HAP-1 (cell line): ENCODE measurements at regions not wholly inside any gene's neighbourhood (a gene's known extent, or its start where the extent isn't known, plus 50 kb on each side); places are given as distances from the start of the nearest gene placed in this dataset.

Experiments used
- DNase-seq, 2 experiments: peaks; one replicate each; pipeline ENCODE4 v3.0.0-alpha.2; 2016 to 2020; ENCODE audit warnings: low spot score in 2 of 2
- H3K27me3 ChIP-seq: fragments of 250-450 bp; sonication (Bioruptor Pico); 2 replicates; pipeline ENCODE4 v1.5.1; 2020; ENCODE audit warnings: low read depth, mild to moderate bottlenecking, moderate library complexity
- H3K36me3 ChIP-seq: fragments of 250-450 bp; sonication (Bioruptor Pico); replicated peaks from 2 replicates; pipeline ENCODE4 v1.5.1; 2020; ENCODE audit warnings: mild to moderate bottlenecking
- H3K4me1 ChIP-seq: fragments of 250-450 bp; sonication (Bioruptor Pico); 2 replicates; pipeline ENCODE4 v1.5.1; 2020; ENCODE audit warnings: mild to moderate bottlenecking
- H3K4me3 ChIP-seq: fragments of 250-450 bp; sonication (Bioruptor Pico); 2 replicates; pipeline ENCODE4 v1.5.1; 2020; ENCODE audit warnings: mild to moderate bottlenecking, moderate library complexity
- H3K9me3 ChIP-seq: fragments of 250-450 bp; sonication (Bioruptor Pico); 2 replicates; pipeline ENCODE4 v1.5.1; 2020; ENCODE audit warnings: mild to moderate bottlenecking, moderate library complexity
- in situ Hi-C: fragments of 300-500 bp; cut with MboI; formaldehyde crosslinking; loops from 3 replicates; pipeline ENCODE4 v1.14.3; 2020; ENCODE audit warnings: low sequenced_read_pairs, inconsistent platforms, mixed read lengths

DNA sequence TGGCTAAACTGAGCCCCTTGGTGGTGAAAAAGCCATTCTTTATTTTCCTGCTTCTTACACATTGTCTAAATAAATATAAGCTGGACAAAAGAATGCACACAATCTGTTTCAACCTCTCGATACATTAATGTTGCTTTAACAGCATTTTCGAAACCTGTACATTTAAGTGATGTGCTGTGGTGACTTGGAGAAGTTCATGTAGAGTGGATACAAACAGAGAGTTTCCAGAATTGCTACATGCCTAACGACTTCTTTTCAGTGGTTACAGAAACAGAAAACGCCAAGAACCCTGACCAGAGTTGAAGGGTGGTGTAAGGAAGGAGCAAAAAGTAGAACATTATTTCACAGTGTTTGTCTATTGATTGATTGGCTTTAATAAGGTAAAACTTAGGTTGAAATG lies 500.9 kb downstream of the SLC16A7 start:
- Histone ChIP-seq H3K27me3 (no peaks in the 10 kb centered on the region), H3K36me3 (no peaks in the 10 kb centered on the region), H3K4me1 (no peaks in the 10 kb centered on the region), H3K9me3 (peaks cover 7% of the 10 kb centered on the region; the same call in 1 of the 2 replicates), H3K4me3 (no peak overlapping the region)
- in situ Hi-C loops = no loop called here
- no peak for DNase-seq

GRCh38 chr12:60100160-60100559 lies 504.3 kb downstream of the SLC16A7 start:
- in situ Hi-C loops = no loop called here
- Histone ChIP-seq H3K9me3 (peaks cover 7% of the 10 kb centered on the region; the same call in 1 of the 2 replicates), H3K4me3 (no peak overlapping the region), H3K36me3 (no peaks in the 10 kb centered on the region), H3K4me1 (no peaks in the 10 kb centered on the region), H3K27me3 (no peaks in the 10 kb centered on the region)
- DNase-seq = no peak

GRCh38 chr12:60100852-60101251 lies 505.0 kb downstream of the SLC16A7 start:
- H3K4me1 ChIP-seq = no peaks in the 10 kb centered on the region
- no peak overlapping the region for H3K4me3 ChIP-seq
- H3K36me3 ChIP-seq = no peaks in the 10 kb centered on the region
- peaks cover 7% of the 10 kb centered on the region; the same call in 1 of the 2 replicates for H3K9me3 ChIP-seq
- in situ Hi-C loops = no loop called here
- DNase-seq = no peak
- H3K27me3 ChIP-seq = no peaks in the 10 kb centered on the region

GRCh38 chr12:60101715-60102114 lies 505.9 kb downstream of the SLC16A7 start:
- H3K27me3 ChIP-seq = no peaks in the 10 kb centered on the region
- no peak for DNase-seq
- in situ Hi-C loops = no loop called here

GRCh38 chr12:60106214-60106613 lies 510.4 kb downstream of the SLC16A7 start:
- Histone ChIP-seq H3K4me3 (no peak overlapping the region), H3K36me3 (no peaks in the 10 kb centered on the region), H3K9me3 (no peaks in the 10 kb centered on the region), H3K4me1 (no peaks in the 10 kb centered on the region), H3K27me3 (no peaks in the 10 kb centered on the region)
- in situ Hi-C loops = no loop called here
- DNase-seq = no peak

More at GRCh38 chr12:60101715-60102114, 505.9 kb downstream of the SLC16A7 start:
- H3K4me3 ChIP-seq = no peak overlapping the region
- no peaks in the 10 kb centered on the region for H3K4me1 ChIP-seq
- peaks cover 7% of the 10 kb centered on the region; the same call in 1 of the 2 replicates for H3K9me3 ChIP-seq
- H3K36me3 ChIP-seq = no peaks in the 10 kb centered on the region

DNA sequence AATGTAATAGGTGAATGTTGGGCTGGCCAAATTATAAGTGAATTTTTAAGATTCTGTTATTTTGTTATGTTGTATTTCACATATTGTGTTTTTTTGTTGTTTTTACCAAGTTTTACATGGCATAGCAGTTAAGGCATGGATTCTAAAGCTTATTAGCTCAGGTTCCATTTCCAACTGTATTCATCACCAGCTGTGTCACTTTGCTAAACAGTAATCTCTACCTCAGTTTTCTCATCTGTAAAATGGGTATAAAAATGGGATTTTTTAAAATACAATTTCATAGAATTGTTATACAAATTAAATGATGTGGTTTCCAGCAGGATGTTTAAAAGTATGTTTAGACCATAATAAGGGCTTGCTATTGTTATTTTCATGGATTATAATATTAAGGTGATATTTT lies 512.2 kb downstream of the SLC16A7 start:
- in situ Hi-C loops = no loop called here
- DNase-seq = no peak

GRCh38 chr12:60112063-60112462 lies 516.2 kb downstream of the SLC16A7 start:
- no peak overlapping the region for H3K4me3 ChIP-seq
- no peak for DNase-seq
- in situ Hi-C loops = no loop called here
- H3K4me1 ChIP-seq = no peaks in the 10 kb centered on the region
- no peaks in the 10 kb centered on the region for H3K9me3 ChIP-seq
- H3K36me3 ChIP-seq = no peaks in the 10 kb centered on the region
- no peaks in the 10 kb centered on the region for H3K27me3 ChIP-seq

More for the DNA sequence above, 512.2 kb downstream of the SLC16A7 start:
- Histone ChIP-seq H3K4me1 (no peaks in the 10 kb centered on the region), H3K4me3 (no peak overlapping the region), H3K36me3 (no peaks in the 10 kb centered on the region), H3K27me3 (no peaks in the 10 kb centered on the region), H3K9me3 (no peaks in the 10 kb centered on the region)

DNA sequence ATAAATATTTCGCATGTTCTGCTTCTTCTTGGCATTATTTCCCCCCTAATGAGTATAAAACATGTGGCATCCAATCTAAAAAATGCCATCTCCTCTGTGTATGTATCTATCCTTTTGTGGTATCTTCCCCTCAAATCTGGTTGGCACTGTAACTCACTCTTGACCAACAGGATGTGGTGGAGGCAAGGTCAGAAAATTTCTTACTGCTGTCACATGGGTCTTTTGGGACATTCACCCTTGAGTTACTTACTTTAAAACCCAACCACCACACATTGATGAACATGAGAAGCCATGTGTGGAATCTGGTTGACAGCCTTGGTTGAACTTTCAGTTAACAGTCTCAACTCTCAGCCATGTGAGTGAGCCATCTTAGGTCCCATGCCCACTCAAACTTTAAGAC lies 516.9 kb downstream of the SLC16A7 start:
- no peaks in the 10 kb centered on the region for H3K4me1 ChIP-seq
- in situ Hi-C loops = no loop called here
- DNase-seq = no peak

GRCh38 chr12:60114169-60114568 lies 518.3 kb downstream of the SLC16A7 start:
- in situ Hi-C loops = no loop called here
- no peak for DNase-seq
- Histone ChIP-seq H3K27me3 (no peaks in the 10 kb centered on the region), H3K36me3 (no peaks in the 10 kb centered on the region), H3K4me1 (no peaks in the 10 kb centered on the region), H3K9me3 (no peaks in the 10 kb centered on the region), H3K4me3 (no peak overlapping the region)

More for the DNA sequence above, 516.9 kb downstream of the SLC16A7 start:
- no peaks in the 10 kb centered on the region for H3K9me3 ChIP-seq
- H3K36me3 ChIP-seq = no peaks in the 10 kb centered on the region
- no peak overlapping the region for H3K4me3 ChIP-seq
- H3K27me3 ChIP-seq = no peaks in the 10 kb centered on the region

- H3K4me1 ChIP-seq = peaks cover 14% of the 10 kb centered on the region
- H3K4me3 ChIP-seq = no peak overlapping the region
- no peaks in the 10 kb centered on the region for H3K27me3 ChIP-seq
- no peaks in the 10 kb centered on the region for H3K36me3 ChIP-seq
- no peaks in the 10 kb centered on the region for H3K9me3 ChIP-seq
- no peak for DNase-seq
- in situ Hi-C loops = no loop called here
Measured at GRCh38 chr12:60119327-60119726, 523.5 kb downstream of the SLC16A7 start.

GRCh38 chr12:60120199-60120598 lies 524.4 kb downstream of the SLC16A7 start:
- in situ Hi-C loops = no loop called here
- Histone ChIP-seq H3K4me1 (peaks cover 22% of the 10 kb centered on the region), H3K9me3 (no peaks in the 10 kb centered on the region), H3K36me3 (no peaks in the 10 kb centered on the region), H3K4me3 (no peak overlapping the region), H3K27me3 (no peaks in the 10 kb centered on the region)
- DNase-seq = no peak

DNA sequence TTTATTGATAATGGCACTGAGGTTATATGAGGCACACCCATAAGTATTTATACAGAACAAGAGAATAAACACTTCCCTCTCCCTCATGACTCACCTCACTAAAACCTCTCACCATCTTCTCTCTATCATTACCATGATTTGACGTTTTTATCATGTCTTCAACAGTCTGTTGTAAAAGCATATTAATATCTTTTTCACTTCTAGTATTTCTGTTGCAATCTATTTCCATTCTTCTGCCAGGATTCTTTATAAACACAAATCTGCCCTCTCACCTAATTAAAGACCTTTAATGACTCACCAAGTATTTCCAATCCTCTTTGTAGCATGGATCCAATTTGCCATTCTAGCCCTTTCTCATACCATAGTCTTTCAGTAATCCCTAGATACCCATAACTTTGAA lies 527.7 kb downstream of the SLC16A7 start:
- H3K4me1 ChIP-seq = peaks cover 32% of the 10 kb centered on the region
- no peaks in the 10 kb centered on the region for H3K27me3 ChIP-seq
- H3K36me3 ChIP-seq = no peaks in the 10 kb centered on the region
- in situ Hi-C loops = no loop called here
- no peak overlapping the region for H3K4me3 ChIP-seq
- H3K9me3 ChIP-seq = peaks cover 3% of the 10 kb centered on the region; the same call in 1 of the 2 replicates
- DNase-seq = peak in 1 of 2 experiments; percentile 45

DNA sequence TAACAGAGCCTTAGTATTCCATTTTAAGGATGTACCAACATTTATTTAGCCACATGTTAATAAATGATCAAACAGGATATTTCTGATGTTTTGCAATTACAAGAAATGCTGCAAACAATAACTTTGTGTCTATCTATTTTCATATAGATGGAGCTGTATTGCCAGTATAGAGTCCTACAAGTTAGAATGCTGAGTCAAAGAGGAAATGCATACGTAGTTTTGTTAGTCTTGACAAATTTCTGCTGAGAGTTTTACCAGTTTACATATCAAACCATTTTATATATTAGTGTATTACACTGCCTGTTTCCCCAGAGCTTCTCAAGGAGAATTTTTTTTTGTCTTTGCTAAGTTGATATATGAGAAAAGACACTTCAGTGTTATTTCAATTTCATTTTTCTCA lies 541.7 kb downstream of the SLC16A7 start:
- Histone ChIP-seq H3K4me3 (no peak overlapping the region), H3K9me3 (no peaks in the 10 kb centered on the region), H3K36me3 (no peaks in the 10 kb centered on the region), H3K4me1 (peaks cover 3% of the 10 kb centered on the region; the same call in 1 of the 2 replicates), H3K27me3 (no peaks in the 10 kb centered on the region)
- in situ Hi-C loops = no loop called here
- no peak for DNase-seq

- Histone ChIP-seq H3K4me3 (no peak overlapping the region), H3K9me3 (no peaks in the 10 kb centered on the region), H3K27me3 (no peaks in the 10 kb centered on the region), H3K36me3 (no peaks in the 10 kb centered on the region), H3K4me1 (no peaks in the 10 kb centered on the region)
- no peak for DNase-seq
- in situ Hi-C loops = no loop called here
Measured at GRCh38 chr12:60138526-60138925, 542.7 kb downstream of the SLC16A7 start.

- H3K9me3 ChIP-seq = no peaks in the 10 kb centered on the region
- in situ Hi-C loops = no loop called here
- DNase-seq = no peak
- H3K27me3 ChIP-seq = no peaks in the 10 kb centered on the region
- no peaks in the 10 kb centered on the region for H3K36me3 ChIP-seq
- H3K4me3 ChIP-seq = no peak overlapping the region
- no peaks in the 10 kb centered on the region for H3K4me1 ChIP-seq
Measured at GRCh38 chr12:60144395-60144794, 548.6 kb downstream of the SLC16A7 start.
